Astrocyte (in vitro differentiated cells and primary cell): ENCODE measurements at regions not wholly inside any gene's neighbourhood (a gene's known extent, or its start where the extent isn't known, plus 50 kb on each side); places are given as distances from the start of the nearest gene placed in this dataset.

Experiments
- EZH2 ChIP-seq: IDR thresholded peaks from 2 replicates; pipeline ENCODE4 v1.6.1; 2012; ENCODE audit warnings: mild to moderate bottlenecking, low read length, inconsistent platforms; ENCODE audit not compliant: insufficient read depth
- TF ChIP-seq, protein P1 (sequence below): IDR thresholded peaks from 2 replicates; pipeline ENCODE4 v1.5.1; 2011; ENCODE audit warnings: low read depth, mild to moderate bottlenecking, inconsistent platforms, low read length, moderate library complexity; ENCODE audit not compliant: insufficient read depth

- TF ChIP-seq, protein P1, sequence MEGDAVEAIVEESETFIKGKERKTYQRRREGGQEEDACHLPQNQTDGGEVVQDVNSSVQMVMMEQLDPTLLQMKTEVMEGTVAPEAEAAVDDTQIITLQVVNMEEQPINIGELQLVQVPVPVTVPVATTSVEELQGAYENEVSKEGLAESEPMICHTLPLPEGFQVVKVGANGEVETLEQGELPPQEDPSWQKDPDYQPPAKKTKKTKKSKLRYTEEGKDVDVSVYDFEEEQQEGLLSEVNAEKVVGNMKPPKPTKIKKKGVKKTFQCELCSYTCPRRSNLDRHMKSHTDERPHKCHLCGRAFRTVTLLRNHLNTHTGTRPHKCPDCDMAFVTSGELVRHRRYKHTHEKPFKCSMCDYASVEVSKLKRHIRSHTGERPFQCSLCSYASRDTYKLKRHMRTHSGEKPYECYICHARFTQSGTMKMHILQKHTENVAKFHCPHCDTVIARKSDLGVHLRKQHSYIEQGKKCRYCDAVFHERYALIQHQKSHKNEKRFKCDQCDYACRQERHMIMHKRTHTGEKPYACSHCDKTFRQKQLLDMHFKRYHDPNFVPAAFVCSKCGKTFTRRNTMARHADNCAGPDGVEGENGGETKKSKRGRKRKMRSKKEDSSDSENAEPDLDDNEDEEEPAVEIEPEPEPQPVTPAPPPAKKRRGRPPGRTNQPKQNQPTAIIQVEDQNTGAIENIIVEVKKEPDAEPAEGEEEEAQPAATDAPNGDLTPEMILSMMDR: no peak
- no peak for TF ChIP-seq EZH2
Measured at GRCh38 chr4:138449938-138450337, 207.8 kb upstream of the SLC7A11 start.
